GM12878 (cell line): ENCODE measurements at regions not wholly inside any gene's neighbourhood (a gene's known extent, or its start where the extent isn't known, plus 50 kb on each side); places are given as distances from the start of the nearest gene placed in this dataset.
"Not testable (repeated sequence)": the region's sequence is repeated elsewhere in the genome, so short reads cannot be mapped to it uniquely, and the experiment has no call there.

ENCODE experiments used
- ATAC-seq: fragments of 200-7000 bp; cut with Tn5 transposase; 3 replicates; pipeline ENCODE4 v1.9.1; 2020; ENCODE audit warnings: mild to moderate bottlenecking, moderate library complexity
- BruUV-seq: library from RNA; stranded (reverse); fragments of 400-500 nt; replicated peaks from 2 replicates; lab custom pipeline; 2021; lab: Mats Ljungman, UMichigan
- CTCF ChIA-PET: fragments of 300-600 bp; sonication (Branson Sonifier 250); formaldehyde crosslinking; extraction: SDS; loops from one replicate; lab custom pipeline; 2021; ENCODE audit warnings: inconsistent platforms; lab: Yijun Ruan, JAX
- POLR2A ChIA-PET: fragments of 350-600 bp; formaldehyde crosslinking; extraction: SDS; loops from one replicate; lab custom pipeline; 2021; ENCODE audit warnings: inconsistent platforms; lab: Charles Lee
- RAD21 ChIA-PET: fragments of 300-600 bp; sonication (Branson Sonifier 250); formaldehyde crosslinking; loops from one replicate; lab custom pipeline; 2023; ENCODE audit warnings: antibody characterized with exemption; ENCODE audit not compliant: unreplicated experiment; lab: Charles Lee
- SMC1A ChIA-PET: fragments of 300-600 bp; sonication (Branson Sonifier 250); formaldehyde crosslinking; loops from one replicate; lab custom pipeline; 2023; ENCODE audit not compliant: unreplicated experiment, uncharacterized antibody; lab: Charles Lee
- DNase-seq: peaks from one replicate; pipeline ENCODE4 v3.0.0-alpha.2; 2011; ENCODE audit warnings: low read depth, low spot score
- FAIRE-seq: peaks from 3 replicates; lab custom pipeline; 2011; peaks lifted over from hg19 to GRCh38; lab: Jason Lieb, UNC
- H2AFZ ChIP-seq: 2 replicates; pipeline ENCODE4 v1.6.0; 2011; ENCODE audit warnings: low read depth, low read length, control low read depth; ENCODE audit not compliant: control insufficient read depth
- H3K27ac ChIP-seq: 2 replicates; pipeline ENCODE4 v1.5.1; 2011; ENCODE audit warnings: control low read depth; ENCODE audit not compliant: control insufficient read depth, insufficient read depth
- H3K27me3 ChIP-seq, 2 experiments: replicated peaks in 1 of 2; 2 replicates each; pipeline versions ENCODE4 v1.6.0 to v1.6.1; 2011; ENCODE audit warnings: low read length in 1 of 2; ENCODE audit not compliant: control insufficient read depth in 2 of 2, insufficient read depth in 2 of 2
- H3K36me3 ChIP-seq, 2 experiments: 2 replicates each; pipeline ENCODE4 v1.5.1; 2011; ENCODE audit warnings: low read length in 1 of 2; ENCODE audit not compliant: control insufficient read depth in 2 of 2, insufficient read depth in 2 of 2
- H3K4me1 ChIP-seq: 2 replicates; pipeline ENCODE4 v1.6.1; 2011; ENCODE audit warnings: mild to moderate bottlenecking, low read length, moderate library complexity, mixed read lengths; ENCODE audit not compliant: control insufficient read depth, insufficient read depth
- H3K4me2 ChIP-seq: 2 replicates; pipeline ENCODE4 v1.6.0; 2011; ENCODE audit warnings: control low read depth; ENCODE audit not compliant: control insufficient read depth, insufficient read depth
- H3K4me3 ChIP-seq: fragments of 200-600 bp; sonication (generic); 2 replicates; pipeline ENCODE4 v1.5.1; 2016
- H3K79me2 ChIP-seq: 2 replicates; pipeline ENCODE4 v1.6.0; 2011; ENCODE audit warnings: low read length; ENCODE audit not compliant: control insufficient read depth, insufficient read depth
- H3K9ac ChIP-seq: 2 replicates; pipeline ENCODE4 v1.8.0; 2011; ENCODE audit warnings: low read length, control low read depth, mixed read lengths; ENCODE audit not compliant: control insufficient read depth, insufficient read depth
- H3K9me3 ChIP-seq: replicated peaks from 3 replicates; pipeline ENCODE4 v1.5.1; 2011; ENCODE audit warnings: mild to moderate bottlenecking, low read length; ENCODE audit not compliant: control insufficient read depth, insufficient read depth
- H4K20me1 ChIP-seq: 2 replicates; pipeline ENCODE4 v1.6.0; 2011; ENCODE audit not compliant: control insufficient read depth, insufficient read depth
- BACH1 ChIP-seq: fragments of 450-650 bp; IDR thresholded peaks from 2 replicates; pipeline ENCODE4 v1.6.1; 2017; ENCODE audit warnings: mild to moderate bottlenecking, borderline replicate concordance
- BCL11A ChIP-seq: IDR thresholded peaks from 2 replicates; pipeline ENCODE4 v1.6.1; 2011; ENCODE audit warnings: low read depth, low read length
- ESRRA ChIP-seq: IDR thresholded peaks from 2 replicates; pipeline ENCODE4 v1.6.1; 2012; ENCODE audit warnings: mild to moderate bottlenecking, low read length, improper control_type of control experiment
- FOXK2 ChIP-seq: fragments of 450-650 bp; IDR thresholded peaks from 2 replicates; pipeline ENCODE4 v1.6.1; 2017; ENCODE audit warnings: mild to moderate bottlenecking, moderate library complexity
- MEF2B ChIP-seq: fragments of 450-650 bp; IDR thresholded peaks from 2 replicates; pipeline ENCODE4 v1.6.1; 2018; ENCODE audit warnings: mild to moderate bottlenecking, moderate library complexity; ENCODE audit not compliant: partially characterized antibody, poor library complexity, severe bottlenecking
- MXI1 ChIP-seq: fragments of 150-350 bp; IDR thresholded peaks from 2 replicates; pipeline ENCODE4 v1.6.1; 2011; ENCODE audit warnings: low read depth, mild to moderate bottlenecking, inconsistent platforms, low read length, improper control_type of control experiment
- PAX8 ChIP-seq: fragments of 450-650 bp; IDR thresholded peaks from 2 replicates; pipeline ENCODE4 v1.6.1; 2017; ENCODE audit warnings: mild to moderate bottlenecking, moderate library complexity
- POLR2AphosphoS5 ChIP-seq: IDR thresholded peaks from 2 replicates; pipeline ENCODE4 v1.6.1; 2011; ENCODE audit warnings: mild to moderate bottlenecking, low read length, inconsistent platforms
- SPI1 ChIP-seq: IDR thresholded peaks from 2 replicates; pipeline ENCODE4 v1.6.1; 2011; ENCODE audit warnings: low read depth, mild to moderate bottlenecking, low read length, moderate library complexity, borderline replicate concordance; ENCODE audit not compliant: insufficient read depth
- ZNF384 ChIP-seq: IDR thresholded peaks from 2 replicates; pipeline ENCODE4 v1.6.1; 2012; ENCODE audit warnings: low read depth, mild to moderate bottlenecking, low read length, improper control_type of control experiment, borderline replicate concordance
- WGBS: methylation state at CpG from one replicate; pipeline ENCODE4 v1.1.6; 2016; ENCODE audit warnings: low lambda C conversion rate; ENCODE audit not compliant: insufficient replicate concordance, insufficient coverage; ENCODE audit errors: missing lambda C conversion rate; 5-methylcytosine and 5-hydroxymethylcytosine counted together
- in situ Hi-C: fragments of 300-500 bp; cut with MboI; formaldehyde crosslinking; loops from 9 replicates; pipeline ENCODE4 v1.14.3; 2018; ENCODE audit warnings: mixed read lengths
- intact Hi-C: fragments of 100-400 bp; cut with micrococcal nuclease; formaldehyde crosslinking; loops from one replicate; pipeline ENCODE4 v1.14.2; 2022; ENCODE audit not compliant: unreplicated experiment
- TF ChIP-seq, protein P1 (sequence below): fragments of 450-650 bp; IDR thresholded peaks from 2 replicates; pipeline ENCODE4 v1.6.1; 2018; ENCODE audit warnings: mild to moderate bottlenecking, low read depth, moderate library complexity; ENCODE audit not compliant: partially characterized antibody
- TF ChIP-seq, protein P2 (sequence below): IDR thresholded peaks from 2 replicates; pipeline ENCODE4 v1.6.1; 2011; ENCODE audit warnings: low read depth, low read length, improper control_type of control experiment, borderline replicate concordance

DNA sequence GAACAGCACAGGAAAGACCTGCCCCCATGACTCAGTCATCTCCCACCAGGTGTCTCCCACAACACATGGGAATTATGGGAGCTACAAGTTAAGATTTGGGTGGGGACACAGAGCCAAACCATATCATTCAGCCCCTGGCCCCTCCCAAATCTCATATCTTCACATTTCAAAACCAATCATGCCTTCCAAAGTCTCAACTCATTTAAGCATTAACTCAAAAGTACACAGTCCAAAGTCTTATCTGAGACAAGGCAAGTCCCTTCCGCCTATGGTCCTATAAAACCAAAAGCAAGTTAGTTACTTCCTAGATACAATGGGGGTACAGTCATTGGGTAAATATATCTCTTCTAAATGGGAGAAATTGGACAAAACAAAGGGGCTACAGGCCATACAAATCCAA, 88.4 kb downstream of the OLFM4 start:
- H3K4me1 ChIP-seq, ATAC-seq, H3K9ac ChIP-seq, H3K27me3 ChIP-seq, RAD21 ChIA-PET, CTCF ChIA-PET, H4K20me1 ChIP-seq, FAIRE-seq, BruUV-seq, SMC1A ChIA-PET, intact Hi-C loops, DNase-seq, POLR2A ChIA-PET, H3K27ac ChIP-seq, H3K9me3 ChIP-seq, H2AFZ ChIP-seq, H3K79me2 ChIP-seq, H3K4me2 ChIP-seq, H3K36me3 ChIP-seq, H3K4me3 ChIP-seq, in situ Hi-C loops: not testable (repeated sequence)
- 0% methylated on average over 1 of the region's 1 CpG for WGBS

DNA sequence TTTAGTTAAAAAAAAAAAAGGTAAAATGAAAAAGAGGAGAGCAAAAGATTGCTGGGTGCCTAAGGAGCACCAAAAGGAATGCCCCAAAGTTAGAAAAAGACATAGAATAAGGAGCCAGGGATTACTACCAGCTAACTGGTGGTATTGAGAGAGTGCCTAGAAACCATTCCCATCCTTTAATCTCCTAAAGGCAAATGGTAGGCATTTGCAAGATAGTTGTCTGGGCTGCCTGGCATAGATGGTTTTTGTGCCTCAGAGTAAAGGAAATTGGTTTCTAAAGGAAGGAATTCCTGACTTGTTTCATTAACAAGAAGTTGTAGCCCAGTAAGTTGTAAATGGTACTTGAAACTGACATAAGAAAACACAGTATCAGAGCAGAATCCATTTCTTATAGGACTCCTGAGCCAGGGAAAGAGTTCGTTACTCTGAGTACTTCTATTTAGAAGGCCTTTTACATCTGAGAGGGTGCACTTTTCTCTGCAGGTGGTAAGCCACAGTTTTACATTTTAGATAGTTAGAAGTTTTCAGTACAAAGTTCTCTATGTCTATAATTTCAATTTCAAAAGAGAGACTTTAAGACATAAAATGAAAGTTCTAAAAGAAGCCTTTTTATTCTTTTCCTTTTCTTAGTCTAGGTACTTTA, 92.6 kb downstream of the OLFM4 start:
- Histone ChIP-seq H3K27ac (no peak overlapping the region), H4K20me1 (no peaks in the 10 kb centered on the region), H3K4me2 (no peak overlapping the region), H3K9me3 (no peaks in the 10 kb centered on the region), H3K36me3 (no peaks in the 10 kb centered on the region), H3K9ac (no peak overlapping the region), H3K4me1 (no peaks in the 10 kb centered on the region), H3K27me3 (no peaks in the 10 kb centered on the region), H3K4me3 (no peak overlapping the region), H3K79me2 (no peaks in the 10 kb centered on the region), H2AFZ (no peak overlapping the region)
- ChIA-PET CTCF (no interaction called here), SMC1A (no interaction called here), RAD21 (no interaction called here), POLR2A (no interaction called here)
- FAIRE-seq (no peak), DNase-seq (no peak), ATAC-seq (no peak)
- BruUV-seq = no TSS peak
- in situ Hi-C loops = no loop called here
- intact Hi-C loops = no loop called here
- 0% methylated on average over 1 of the region's 1 CpG for WGBS
- TF ChIP-seq ESRRA (no peak), BACH1 (no peak), MXI1 (no peak), ZNF384 (no peak), SPI1 (no peak), MEF2B (no peak), POLR2AphosphoS5 (no peak), BCL11A (no peak), PAX8 (no peak), FOXK2 (no peak)
- TF ChIP-seq, protein P1, sequence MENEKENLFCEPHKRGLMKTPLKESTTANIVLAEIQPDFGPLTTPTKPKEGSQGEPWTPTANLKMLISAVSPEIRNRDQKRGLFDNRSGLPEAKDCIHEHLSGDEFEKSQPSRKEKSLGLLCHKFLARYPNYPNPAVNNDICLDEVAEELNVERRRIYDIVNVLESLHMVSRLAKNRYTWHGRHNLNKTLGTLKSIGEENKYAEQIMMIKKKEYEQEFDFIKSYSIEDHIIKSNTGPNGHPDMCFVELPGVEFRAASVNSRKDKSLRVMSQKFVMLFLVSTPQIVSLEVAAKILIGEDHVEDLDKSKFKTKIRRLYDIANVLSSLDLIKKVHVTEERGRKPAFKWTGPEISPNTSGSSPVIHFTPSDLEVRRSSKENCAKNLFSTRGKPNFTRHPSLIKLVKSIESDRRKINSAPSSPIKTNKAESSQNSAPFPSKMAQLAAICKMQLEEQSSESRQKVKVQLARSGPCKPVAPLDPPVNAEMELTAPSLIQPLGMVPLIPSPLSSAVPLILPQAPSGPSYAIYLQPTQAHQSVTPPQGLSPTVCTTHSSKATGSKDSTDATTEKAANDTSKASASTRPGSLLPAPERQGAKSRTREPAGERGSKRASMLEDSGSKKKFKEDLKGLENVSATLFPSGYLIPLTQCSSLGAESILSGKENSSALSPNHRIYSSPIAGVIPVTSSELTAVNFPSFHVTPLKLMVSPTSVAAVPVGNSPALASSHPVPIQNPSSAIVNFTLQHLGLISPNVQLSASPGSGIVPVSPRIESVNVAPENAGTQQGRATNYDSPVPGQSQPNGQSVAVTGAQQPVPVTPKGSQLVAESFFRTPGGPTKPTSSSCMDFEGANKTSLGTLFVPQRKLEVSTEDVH = no peak
- TF ChIP-seq, protein P2, sequence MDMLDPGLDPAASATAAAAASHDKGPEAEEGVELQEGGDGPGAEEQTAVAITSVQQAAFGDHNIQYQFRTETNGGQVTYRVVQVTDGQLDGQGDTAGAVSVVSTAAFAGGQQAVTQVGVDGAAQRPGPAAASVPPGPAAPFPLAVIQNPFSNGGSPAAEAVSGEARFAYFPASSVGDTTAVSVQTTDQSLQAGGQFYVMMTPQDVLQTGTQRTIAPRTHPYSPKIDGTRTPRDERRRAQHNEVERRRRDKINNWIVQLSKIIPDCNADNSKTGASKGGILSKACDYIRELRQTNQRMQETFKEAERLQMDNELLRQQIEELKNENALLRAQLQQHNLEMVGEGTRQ = no peak
